ENCODE measurements at regions not wholly inside any gene's neighbourhood (a gene's known extent, or its start where the extent isn't known, plus 50 kb on each side); places are given as distances from the start of the nearest gene placed in this dataset.

DNA sequence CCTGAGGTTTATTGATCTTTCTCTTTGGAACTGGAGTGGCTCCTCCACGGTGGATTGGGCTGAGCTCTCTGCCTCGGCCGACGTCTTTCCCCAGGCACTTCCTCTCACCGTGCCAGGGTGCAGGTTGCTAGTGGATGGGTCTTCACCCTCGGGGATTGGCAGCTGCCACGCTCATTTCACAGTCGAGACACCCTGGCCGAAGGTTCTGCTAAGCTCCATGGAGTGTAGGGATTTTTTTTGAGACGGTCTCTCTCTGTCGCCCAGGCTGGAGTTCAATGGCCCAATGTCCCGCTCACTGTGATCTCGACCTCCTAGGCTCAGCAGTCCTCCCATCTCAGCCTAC is 280.8 kb downstream of the SEC14L1 start:
- DNase-seq: no peak

DNA sequence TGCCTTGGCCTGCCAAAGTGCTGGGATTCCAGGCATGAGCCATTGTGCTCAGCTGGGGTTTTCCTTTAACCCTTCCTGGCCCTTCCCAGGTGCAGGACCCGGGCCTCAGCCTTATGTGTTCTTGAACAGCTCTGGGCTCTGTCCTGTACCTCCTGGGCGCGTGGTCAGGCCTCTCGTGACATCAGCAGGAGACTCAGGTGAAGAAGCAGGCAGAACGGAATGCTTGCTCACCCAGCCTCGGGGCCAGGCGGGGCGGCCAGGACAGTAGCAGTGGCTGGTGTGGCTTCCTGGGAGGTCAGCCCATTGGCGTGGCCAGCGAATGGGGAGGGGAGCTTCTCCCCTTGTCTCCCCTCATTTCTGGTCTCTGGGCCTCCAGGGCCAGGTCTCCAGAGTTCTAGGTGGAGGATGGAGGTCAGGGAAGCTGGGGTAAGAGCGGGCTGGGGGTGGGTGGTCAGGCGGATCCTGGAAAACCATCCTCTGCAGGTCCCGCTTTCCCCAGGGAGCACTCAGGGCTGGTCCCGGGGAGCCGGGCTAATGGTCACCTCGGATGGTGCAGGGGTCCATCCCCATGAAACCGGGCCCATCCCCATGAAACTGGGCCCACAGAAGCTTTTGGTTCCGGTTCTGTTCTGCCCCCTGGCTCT is 281.5 kb downstream of the SEC14L1 start:
- no peak for DNase-seq

DNA sequence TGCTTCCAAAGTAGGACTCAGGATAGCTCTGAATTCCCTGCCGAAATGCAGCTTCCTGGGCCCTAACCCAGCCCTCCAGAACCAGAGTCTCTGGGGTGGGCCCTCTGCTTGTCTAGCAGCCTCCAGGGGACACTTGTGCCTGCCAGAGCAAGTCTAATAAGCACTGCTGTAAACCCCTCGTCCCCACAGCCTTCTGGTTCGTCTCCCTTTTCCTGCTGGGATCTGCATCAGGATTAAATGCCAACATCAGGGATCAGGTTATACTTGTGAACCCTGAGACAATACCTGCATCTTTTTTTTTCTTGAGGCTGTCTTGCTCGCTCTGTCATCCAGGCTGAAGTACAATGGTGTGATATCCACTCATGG is 282.0 kb downstream of the SEC14L1 start:
- no peak for DNase-seq

DNA sequence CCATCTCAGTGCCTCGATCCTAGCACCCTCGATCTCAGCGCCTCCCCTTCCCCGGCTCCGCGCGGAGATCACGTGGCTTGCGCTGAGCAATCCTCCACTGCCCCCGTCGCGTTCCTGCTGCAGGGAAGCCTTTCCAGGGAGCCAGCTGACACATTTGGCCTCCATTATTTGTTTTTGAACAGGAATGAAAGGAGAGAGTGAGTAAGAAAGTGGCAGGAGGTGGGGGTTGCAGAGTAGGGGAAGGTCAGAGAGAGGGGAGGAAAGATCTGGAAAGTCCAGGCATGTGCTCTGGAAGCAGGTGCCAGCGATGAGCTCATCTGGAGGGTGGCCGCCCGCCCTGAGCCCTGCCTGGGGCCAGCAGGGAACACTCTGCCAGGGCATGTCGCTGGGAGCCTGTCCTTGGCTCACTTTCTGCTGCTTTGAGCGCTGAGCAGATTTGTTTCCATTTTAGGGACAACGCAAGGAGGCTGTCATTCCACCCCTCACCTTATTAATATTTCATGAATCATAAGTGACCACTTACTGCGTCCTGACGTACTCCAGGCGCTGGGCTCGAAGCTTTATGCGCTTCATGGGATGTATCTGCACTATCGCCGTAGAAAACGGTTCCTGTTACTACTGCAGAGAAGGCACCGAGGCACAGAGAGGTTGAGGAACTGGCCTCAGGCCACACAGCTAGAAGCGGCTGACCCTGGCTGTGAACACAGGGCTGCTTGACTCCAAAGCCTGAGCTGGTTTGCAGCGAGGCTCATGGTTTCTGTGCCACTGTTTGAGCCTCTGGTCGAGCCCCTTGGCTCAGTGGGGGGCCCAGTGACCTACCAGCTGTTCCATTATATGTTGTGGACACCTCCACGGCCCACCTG is 283.1 kb downstream of the SEC14L1 start:
- no peak for DNase-seq

DNA sequence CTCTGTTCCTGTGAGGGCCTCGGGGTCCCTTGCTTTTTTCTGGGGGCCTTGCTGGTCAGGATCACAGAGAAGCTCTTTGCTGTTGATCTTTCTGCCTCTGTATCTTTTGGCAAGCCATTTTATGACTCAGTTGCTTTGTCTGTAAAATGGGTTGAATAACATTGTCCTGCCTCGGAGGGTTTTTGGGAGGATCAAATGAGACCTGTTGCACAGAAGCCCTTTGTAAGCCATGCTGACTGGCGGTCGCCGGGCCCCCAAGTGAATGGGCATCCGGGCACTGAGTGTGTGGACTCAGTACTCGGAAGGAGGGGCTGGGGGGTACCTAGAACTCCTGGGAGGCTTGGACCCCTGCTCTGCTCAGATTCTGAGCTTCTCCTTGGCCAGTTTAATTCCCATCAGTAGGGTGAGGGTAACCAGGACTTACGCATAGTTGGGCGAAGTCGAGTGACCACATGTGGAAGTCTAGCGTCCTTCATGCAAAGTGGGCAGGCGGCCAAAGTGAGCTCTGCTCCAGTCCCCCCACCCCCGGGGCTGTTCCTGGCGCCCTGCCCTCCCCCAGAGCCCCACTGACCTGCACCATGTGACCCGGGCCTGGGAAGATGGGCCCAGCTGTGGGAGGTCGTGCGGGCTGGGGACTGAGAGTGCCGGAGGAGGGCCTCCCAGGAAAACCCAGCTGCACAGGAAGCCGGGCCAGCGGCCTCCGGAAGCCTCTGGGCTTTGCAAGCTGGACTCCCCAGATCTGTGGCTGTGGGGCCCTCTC is 284.0 kb downstream of the SEC14L1 start:
- no peak for DNase-seq

DNA sequence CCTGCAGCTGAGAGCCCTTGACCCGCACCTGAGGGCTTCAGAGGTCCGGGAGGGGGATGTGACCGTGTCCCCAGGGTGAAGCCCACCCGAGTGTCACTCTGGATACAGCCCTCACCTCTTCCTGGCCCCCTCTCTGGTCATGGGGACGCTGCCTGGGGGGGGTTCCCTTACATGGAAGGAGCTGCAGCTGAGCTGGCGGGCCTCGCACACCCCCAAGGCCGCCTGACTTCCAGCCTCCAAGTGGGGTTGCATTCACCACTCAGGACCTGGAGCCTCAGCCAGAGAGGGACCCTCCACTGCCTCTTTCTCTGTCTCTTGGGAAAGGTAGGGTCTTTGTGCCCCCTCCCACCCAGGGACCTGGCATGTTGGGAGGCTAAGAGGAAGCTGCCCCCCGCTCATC is 284.6 kb downstream of the SEC14L1 start:
- no peak for DNase-seq

DNA sequence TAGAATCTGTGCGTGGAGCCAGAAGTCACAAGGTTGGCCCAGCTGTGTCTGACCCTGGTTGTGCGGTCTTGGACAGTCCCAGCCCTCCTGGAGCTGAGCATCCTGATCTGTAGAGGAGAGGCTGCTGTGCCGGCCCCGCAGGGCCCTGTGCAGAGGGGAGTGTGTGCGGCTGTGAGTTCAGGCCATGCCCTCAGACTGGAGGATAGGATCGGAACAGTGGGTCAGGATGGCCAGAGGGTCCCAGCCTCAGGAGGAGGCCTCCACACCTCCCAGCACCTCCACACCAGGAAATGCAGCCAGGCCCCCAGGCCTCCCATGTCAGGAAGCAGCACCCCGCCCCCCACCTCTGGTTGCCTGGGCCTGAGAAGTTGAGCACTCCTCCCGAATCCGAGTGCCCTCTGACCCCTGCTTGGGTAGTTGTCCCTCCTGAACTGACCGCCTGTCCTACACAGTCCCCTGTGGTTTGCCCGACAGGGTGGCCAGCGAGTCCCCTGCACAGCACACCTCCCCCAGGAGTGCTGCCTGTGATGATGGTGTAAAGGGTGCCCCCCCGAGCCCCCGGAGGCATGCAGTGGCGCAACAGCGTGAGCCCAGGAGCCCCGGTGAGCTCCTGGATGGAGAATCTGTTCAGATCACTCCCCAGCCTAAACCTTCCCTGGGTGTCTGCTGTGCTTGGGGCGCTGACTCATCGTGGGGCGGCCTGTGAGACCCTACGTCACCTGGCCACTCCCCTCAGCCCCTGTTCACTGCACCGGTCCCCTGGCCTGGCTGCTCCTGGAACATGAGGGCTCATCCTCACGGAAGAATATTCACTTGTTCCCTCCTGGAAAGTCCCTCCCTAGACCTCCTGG is 285.2 kb downstream of the SEC14L1 start:
- DNase-seq: no peak

DNA sequence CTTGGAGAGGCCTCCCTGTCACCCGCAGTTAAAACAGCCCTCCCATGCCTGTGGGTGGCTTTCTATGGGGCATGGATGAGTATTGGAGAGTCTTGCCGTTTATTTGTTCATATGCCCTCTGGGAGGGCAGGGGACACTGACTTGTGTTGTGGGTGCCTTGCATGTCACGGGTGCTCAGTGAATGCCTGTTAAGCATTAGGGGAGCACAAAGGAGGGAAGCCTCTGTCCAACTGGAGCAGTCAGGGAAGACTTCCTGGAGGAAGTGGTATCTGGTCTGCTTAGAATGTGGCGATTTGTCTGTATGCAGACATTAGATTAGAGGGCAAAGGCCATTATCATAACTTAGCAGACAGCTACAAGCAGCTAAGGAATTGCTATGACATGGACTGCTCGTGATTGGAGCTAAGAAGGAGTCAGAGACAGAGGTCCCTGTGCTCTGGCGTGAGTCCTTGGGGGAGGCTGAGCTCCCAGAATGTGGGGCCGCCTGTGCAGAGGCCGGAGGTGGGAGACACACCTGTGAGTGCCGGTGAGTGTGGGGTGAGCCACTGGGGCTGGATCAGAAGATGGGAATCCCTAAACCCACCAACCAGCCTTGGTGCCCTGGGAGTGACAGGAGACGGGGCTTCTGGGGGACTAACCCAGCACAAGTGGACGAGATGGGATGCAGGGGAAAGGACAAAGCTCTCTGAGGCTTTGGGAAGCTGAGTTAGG is 286.1 kb downstream of the SEC14L1 start:
- no peak for DNase-seq

DNA sequence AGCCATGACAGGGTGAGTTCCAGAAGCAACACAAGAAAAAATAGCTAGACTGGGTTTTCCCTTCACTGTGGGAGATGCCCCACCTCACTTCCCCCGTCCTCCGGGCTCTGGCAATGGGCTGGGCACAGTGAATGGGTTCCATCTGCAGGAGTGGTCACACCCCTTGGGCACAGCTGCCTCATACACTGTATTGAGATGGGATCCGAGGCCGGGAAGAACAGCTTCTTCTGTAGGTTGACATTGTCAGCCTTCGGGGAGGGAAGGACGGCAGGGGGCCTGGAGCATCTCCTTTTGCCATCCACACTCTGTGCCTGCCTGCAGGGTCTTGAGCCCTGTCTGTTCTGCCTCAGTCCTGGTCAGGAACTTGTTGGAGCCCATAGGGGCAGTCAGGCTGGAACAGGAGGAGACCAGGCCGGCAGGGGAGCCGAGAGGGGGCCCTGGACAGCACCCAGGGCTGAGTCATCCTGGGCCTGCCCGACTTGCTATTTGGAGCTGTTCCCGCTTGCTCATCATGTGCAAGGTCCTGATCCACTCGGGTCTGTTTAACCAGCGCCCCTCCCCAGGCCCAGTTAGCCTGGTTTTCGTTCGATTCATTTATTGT is 286.7 kb downstream of the SEC14L1 start:
- DNase-seq: no peak

DNA sequence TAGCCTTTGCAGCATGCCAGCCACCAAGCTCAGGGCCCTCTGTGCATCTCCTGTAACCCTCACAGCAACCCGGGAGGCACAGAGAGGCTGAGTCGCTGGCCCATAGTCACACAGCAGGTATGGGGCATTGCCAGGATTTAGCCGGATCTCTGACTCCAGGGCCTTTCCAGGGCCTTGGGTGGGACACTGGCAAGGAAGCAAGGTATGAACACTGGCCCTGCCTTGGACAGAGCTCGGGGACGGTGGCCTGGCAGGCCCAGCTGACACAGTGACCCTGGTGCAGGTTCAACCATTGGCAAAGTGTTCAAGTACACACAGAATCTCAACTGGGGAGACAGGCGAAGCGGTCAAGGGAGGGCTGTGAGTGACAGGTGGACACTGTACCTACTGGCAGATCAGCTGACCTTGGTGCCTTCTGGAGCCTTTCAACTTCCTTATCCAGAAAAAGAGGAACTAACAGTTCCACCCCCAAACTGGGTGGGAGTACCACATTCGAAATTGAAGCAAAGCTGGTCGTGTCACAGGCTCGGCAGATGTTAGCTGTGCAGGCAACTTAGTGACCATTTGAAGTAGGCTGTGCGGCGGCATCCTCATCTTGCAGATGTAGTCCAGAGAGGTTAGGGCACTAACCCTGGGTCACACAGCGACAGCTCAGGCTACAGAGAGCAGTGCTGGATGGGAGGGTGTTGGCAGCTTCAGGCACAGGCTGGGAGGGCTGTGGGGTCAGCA is 287.4 kb downstream of the SEC14L1 start:
- no peak for DNase-seq

DNA sequence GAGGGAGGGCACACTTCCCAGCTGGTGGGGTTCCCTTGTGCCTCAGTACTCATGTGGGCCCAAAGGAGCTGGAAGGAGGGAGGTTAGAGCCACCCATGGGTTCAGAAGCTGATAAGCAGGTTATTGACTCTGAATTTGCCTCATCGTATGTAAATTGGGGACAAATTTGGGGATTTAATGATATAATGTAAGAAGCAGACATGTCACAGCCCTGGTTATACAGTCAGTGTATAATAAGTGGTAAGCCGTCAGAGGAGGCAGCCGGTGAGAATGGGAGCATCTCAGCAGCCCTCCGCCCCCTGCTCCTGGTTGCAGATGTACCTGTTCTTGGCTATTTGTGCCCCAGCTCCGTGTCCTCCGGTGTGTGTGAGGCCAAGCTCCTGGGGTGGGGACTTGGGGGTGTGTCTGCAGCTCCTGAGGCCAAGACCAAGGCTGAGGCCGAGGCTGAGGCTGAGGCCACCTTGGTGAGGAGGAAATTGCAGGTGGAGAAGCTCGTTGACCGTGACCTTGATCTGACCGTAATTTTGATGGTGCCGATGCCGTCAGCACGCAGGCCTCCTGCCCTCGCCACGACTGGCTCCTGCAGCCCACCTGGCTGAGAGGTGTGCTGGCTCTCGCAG is 288.1 kb downstream of the SEC14L1 start:
- no peak for DNase-seq

DNA sequence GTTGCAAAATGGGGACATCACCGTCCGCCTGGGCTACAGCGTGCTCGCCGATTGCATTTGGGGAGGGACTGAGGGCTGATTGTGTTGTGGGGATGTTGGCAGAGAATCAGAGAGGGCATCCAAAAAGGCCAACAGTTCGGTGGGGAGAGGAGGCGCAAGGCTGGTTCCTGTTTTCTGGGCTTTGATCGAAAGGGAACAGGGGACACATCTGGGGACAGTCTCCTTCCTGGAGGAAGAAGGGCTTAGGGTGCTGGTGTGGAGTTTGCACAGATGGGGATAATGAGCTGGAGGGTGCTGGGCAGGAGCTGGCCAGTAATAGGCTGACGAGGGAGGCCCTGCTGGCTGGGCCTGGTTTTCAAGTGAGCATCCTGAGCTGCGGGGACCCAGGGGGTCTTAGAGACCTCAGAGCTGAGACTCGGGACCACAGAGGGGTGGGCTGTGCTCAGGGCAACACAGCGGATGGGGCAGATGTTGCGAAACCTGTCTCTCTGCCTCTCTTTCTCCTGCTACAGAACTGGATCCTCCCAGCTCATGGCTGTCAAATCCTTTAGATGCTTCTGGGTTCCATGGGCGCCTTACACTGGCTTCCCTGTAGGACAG is 288.7 kb downstream of the SEC14L1 start:
- no peak for DNase-seq

DNA sequence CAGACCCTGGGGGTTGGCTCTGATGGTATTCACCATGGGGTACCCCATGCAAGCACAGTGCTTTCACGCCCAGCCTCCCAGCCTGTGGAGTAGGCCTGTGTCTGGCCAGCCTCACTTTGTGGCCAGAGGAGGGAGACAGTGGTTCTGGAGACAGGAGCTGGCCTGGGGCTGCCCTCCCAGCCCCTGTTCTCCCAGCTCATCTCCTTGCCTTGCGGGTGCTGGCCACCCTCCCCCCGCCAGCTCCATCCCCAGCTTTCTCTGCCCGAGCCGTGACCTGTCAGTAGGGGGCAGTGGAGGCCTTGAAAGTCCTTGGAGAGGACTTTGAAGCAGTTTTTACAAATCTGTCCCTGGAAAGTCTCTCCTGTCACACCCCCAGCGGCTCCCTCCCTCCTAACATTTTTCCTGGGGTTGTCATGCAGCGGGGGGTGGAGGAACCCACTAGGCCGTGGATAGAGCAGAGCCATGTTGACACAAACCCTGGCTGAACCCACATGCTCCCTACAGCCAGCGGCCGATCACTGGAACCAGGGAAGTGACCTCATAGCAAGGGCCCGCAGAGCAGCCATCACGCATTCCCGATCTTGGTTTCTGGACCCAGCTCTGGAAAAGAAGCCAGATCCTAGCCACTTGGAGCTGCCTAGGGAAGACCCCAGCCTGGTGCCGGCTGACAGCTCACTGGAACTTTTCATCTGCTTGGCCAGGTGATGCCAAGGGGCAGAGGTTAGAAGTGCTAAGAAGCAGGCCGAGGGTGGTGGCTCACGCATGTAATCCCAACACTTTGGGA is 289.4 kb downstream of the SEC14L1 start:
- DNase-seq: no peak

DNA sequence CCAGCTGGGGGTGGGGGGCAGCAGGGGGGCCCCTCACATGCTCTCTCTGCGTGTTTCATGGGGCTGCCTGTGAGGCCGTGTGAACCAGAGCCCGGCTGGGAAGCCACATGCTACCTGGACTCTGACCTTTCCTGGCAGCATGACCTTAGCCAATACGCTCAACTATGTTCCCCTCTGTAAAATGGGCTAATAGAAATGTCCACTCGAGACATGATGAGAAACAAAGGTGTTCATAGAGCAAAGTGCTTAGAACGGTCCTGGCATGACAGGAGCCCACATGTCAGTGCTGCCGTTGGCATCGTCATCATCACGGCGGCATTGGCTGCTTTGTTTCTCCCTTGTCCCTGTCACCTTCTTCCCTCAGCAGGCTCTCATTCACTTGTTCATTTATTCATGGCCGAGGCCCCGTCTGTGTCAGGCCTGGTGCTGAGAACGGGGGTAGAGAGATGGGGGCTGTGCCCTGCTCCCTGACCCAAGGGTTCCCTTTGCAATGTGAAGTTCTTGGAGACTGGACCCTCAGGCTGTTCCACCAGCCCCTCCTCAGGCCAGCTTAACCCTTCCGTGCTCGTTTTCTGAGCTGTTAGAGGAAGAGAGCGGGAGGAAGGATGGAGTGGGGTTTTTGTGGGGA is 291.4 kb downstream of the SEC14L1 start:
- DNase-seq: no peak

DNA sequence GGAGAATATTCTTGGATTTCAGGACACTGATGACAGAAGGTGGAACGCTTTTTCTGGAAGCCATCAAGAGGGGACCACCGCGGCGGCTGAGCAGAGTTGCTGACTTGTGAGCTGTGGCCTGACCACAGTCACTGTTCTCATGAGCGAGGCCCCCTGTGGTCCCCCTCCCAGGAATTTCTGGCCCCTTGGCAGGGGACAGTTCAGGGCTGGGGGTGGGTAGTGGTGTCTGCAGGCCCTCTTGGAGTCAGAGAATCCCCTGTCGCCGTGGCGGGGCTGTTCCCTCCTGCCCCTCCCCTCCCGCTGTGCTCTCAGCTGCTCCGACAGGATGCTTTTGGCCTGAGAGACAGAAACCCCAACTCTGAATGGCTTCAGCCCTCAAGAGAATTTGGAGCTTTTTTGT is 292.0 kb downstream of the SEC14L1 start:
- no peak for DNase-seq

DNA sequence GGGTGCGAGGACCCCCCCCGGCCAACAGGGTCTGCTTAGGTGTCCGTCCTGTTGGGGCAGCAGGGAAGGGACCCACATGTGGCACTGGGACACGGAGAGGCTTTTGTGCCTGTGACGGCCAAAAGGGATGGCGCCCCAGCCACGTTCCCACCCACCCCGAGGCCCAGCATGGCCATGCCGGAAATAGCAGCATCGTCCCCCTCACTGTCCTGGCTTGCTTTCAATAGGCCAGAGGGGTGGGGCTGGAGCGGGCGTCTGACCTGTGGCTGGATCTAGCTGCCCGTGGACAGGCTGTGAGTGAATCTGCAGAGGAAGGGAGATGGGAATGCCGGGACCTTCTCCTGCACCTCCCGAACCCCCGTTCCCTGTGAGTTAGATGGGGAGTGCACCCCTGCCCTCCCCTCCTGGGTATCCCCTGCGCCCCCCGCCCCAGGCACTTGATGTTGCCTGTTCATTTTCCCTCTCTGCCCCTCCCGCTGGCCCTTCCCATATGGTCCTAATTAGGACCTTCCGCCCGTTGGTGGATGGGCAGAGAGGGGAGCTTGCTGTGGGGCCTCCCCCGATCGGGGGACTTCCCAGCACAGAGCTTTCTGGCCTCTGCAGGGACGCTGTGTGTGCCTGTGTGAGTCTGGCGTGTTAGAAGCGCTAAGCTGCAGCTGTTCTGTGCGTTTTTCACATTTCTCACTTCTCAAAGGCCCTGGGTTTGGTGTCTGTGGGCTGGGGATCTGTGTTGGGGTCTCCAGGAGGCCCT is 292.8 kb downstream of the SEC14L1 start:
- DNase-seq: no peak

DNA sequence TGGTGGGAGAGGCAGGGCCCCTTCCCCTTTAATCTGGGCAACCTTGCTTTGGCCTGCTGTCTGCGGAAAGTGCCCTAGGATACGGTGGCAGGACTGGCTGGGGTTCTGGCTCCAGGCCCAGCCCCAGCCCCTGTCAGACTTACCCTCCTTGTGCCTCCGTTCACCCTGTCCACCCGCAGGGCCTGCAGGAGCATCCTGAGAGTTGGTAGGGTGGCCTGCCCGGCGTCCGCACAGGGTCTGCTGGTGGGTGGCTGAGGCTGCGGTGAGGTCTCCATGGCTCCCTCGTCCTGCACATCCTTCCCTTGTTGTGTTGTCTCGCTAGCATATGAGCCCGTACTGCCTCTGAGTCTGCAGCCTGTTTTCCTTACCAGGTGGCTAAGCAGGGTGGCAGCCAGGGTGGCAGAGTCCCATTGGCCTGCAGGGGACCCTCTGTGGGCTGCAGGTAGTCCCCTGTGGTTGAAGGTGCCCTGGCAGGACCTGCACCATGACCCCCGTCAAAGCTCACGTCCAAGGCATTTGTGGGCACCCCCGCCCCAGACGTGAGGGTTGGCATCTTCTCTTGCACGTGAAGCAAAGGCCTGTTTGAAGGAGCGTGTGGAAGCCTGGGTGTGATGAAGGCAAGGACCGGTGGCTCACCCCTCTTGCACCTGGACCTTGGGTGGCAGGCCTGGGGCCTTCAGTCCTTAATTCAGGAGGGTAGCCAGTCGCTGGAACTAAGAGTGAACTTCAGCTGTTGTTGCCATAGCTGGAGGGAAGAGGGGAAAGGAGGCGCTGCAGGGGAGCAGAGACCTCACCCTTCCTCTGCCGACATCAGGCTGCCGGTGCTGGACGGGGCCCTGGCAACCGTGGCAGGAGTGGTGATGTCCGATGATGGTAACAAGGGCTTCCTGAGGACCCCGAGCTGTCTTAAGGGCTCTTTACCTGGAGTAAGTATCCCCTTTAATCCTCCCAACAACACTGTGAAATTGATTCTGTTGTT is 293.7 kb downstream of the SEC14L1 start:
- no peak for DNase-seq

Data from NCI-H526 treated with DMSO at 0.1 percent for 48 hours (cell line).